ENCODE measurements at regions not wholly inside any gene's neighbourhood (a gene's known extent, or its start where the extent isn't known, plus 50 kb on each side); places are given as distances from the start of the nearest gene placed in this dataset.

DNA sequence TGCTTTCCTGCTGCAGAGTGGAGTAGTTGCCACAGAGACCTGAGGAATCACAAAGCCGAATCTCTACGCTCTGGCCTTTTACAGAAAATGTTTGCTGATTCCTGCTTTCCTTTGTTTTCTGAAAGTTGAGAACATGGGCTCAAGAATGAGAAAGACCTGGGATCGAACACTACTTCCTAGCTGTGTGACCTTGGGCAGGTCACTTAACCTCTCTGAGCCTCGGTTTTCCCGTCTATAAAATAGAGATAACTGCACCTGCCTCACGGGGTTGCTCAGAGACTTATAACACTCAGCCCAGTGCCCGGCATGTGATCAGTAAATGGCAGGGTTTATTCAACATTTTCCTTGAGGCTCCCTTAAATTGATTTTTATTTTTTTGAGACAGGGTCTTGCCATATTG, 70.9 kb upstream of the ALX4 start:
- no peak overlapping the region for H3K4me3 ChIP-seq
- no peaks in the 10 kb centered on the region for H3K4me1 ChIP-seq
- DNase-seq (ENCODE audit: low spot score in 2 of 2) = no peak
- peaks cover 7% of the 10 kb centered on the region in 2 donors for H3K9me3 ChIP-seq
- H3K36me3 ChIP-seq = no peaks in the 10 kb centered on the region
- no peak overlapping the region for H3K27ac ChIP-seq
- TF ChIP-seq, protein P1, sequence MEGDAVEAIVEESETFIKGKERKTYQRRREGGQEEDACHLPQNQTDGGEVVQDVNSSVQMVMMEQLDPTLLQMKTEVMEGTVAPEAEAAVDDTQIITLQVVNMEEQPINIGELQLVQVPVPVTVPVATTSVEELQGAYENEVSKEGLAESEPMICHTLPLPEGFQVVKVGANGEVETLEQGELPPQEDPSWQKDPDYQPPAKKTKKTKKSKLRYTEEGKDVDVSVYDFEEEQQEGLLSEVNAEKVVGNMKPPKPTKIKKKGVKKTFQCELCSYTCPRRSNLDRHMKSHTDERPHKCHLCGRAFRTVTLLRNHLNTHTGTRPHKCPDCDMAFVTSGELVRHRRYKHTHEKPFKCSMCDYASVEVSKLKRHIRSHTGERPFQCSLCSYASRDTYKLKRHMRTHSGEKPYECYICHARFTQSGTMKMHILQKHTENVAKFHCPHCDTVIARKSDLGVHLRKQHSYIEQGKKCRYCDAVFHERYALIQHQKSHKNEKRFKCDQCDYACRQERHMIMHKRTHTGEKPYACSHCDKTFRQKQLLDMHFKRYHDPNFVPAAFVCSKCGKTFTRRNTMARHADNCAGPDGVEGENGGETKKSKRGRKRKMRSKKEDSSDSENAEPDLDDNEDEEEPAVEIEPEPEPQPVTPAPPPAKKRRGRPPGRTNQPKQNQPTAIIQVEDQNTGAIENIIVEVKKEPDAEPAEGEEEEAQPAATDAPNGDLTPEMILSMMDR (IDR thresholded peaks at IDR 0.05) = no peak
- no peak for TF ChIP-seq POLR2A (IDR thresholded peaks at IDR 0.05)
- TF ChIP-seq POLR2AphosphoS5 (IDR thresholded peaks at IDR 0.05) = no peak
- intact Hi-C loops (cut with DNase I; ENCODE audit: low total_unique reads) = no loop called here
- H3K27me3 ChIP-seq = peaks cover 0 to 5% of the 10 kb centered on the region in 2 donors

DNA sequence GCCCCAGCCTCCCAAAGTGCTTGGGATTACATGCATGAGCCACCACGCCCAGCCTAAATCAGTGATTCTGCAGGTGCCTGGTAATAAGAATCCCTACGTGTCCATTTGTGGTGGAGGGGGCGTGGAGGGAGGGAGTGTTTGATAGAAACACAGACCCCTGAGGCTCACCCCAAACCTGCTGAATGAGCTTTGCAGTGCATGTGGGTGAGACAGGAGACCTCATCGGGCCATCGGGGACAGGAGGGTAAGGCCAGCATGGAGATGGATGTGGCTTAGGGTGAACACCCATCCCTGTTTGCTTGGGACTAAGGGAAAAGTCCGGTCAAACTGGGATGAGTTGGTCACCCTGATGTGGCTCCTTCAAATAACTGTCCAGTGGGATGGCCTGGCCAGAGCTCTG, 71.3 kb upstream of the ALX4 start:
- Histone ChIP-seq H3K27ac (no peak overlapping the region), H3K27me3 (peaks cover 0 to 5% of the 10 kb centered on the region in 2 donors), H3K4me3 (no peak overlapping the region), H3K9me3 (peaks cover 7% of the 10 kb centered on the region in 2 donors), H3K36me3 (no peaks in the 10 kb centered on the region), H3K4me1 (no peaks in the 10 kb centered on the region)
- TF ChIP-seq POLR2A (IDR thresholded peaks at IDR 0.05) = no peak
- TF ChIP-seq POLR2AphosphoS5 (IDR thresholded peaks at IDR 0.05) = no peak
- TF ChIP-seq, protein P1 (IDR thresholded peaks at IDR 0.05) = no peak
- intact Hi-C loops (cut with DNase I; ENCODE audit: low total_unique reads) = no loop called here
- DNase-seq (ENCODE audit: low spot score in 2 of 2) = no peak

DNA sequence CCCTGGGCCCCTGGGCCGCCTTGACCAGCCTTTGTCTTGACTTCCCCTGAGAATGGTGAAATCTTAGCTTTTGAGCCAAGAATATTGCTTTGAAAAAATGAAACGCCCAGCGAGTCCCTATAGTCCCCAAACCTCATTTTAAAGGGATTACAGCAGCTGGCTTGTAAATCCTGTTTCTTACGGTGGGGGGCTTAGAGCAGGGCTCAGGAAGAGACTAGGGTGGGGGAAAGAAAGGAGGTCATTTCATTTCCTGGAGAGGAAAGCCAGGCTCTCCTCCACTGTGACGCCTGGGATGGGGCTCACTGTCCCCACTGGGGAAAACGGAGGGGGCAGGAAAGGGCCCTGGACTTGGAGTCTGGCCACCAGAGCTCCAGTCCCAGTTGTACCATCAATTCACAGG, 72.2 kb upstream of the ALX4 start:
- Histone ChIP-seq H3K27ac (no peak overlapping the region), H3K36me3 (no peaks in the 10 kb centered on the region), H3K4me3 (no peak overlapping the region), H3K27me3 (peaks cover 0 to 5% of the 10 kb centered on the region in 2 donors), H3K9me3 (peaks cover 7% of the 10 kb centered on the region in 2 donors), H3K4me1 (no peaks in the 10 kb centered on the region)
- intact Hi-C loops (cut with DNase I; ENCODE audit: low total_unique reads) = no loop called here
- TF ChIP-seq, protein P1 (IDR thresholded peaks at IDR 0.05) = no peak
- TF ChIP-seq POLR2A (IDR thresholded peaks at IDR 0.05) (no peak), POLR2AphosphoS5 (IDR thresholded peaks at IDR 0.05) (no peak)
- no peak for DNase-seq (ENCODE audit: low spot score in 2 of 2)

DNA sequence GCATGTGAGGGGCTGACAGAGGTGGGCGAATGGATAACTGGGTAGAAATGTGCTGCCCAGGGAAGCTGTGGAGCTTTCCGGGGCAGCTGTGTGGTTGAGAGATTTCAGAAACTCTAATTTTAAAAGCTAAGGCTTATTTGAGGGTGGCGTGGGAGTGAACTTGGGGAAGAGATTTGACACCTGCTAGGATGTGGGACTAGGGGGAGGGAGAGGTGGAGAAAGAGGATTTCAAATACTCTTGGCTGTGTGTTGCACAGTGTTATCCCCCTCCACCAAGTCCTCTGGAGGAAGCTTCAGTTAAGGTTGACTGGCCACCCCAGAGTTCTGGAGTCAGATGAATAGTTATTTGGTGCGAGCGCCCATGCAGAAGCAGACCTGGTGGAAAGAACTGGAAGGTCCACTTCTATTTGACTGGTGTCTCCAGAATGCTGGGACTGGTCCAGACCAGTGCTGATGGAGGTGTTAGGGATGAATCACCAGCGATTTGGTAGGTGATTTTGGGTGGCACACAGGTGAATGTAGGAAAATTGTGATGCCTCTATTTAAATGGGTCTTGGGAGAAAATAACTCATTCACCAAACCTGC, 72.8 kb upstream of the ALX4 start:
- intact Hi-C loops (cut with DNase I; ENCODE audit: low total_unique reads) = no loop called here
- no peak for TF ChIP-seq POLR2AphosphoS5 (IDR thresholded peaks at IDR 0.05)
- TF ChIP-seq, protein P1 (IDR thresholded peaks at IDR 0.05) = no peak
- TF ChIP-seq POLR2A (IDR thresholded peaks at IDR 0.05) = no peak
- DNase-seq (ENCODE audit: low spot score in 2 of 2) = no peak
- no peaks in the 10 kb centered on the region for H3K36me3 ChIP-seq
- H3K4me1 ChIP-seq = no peaks in the 10 kb centered on the region
- peaks cover under 1% of the 10 kb centered on the region in 2 donors for H3K9me3 ChIP-seq
- H3K27ac ChIP-seq = no peak overlapping the region
- H3K27me3 ChIP-seq = peaks cover 0 to 5% of the 10 kb centered on the region in 2 donors
- no peak overlapping the region for H3K4me3 ChIP-seq

DNA sequence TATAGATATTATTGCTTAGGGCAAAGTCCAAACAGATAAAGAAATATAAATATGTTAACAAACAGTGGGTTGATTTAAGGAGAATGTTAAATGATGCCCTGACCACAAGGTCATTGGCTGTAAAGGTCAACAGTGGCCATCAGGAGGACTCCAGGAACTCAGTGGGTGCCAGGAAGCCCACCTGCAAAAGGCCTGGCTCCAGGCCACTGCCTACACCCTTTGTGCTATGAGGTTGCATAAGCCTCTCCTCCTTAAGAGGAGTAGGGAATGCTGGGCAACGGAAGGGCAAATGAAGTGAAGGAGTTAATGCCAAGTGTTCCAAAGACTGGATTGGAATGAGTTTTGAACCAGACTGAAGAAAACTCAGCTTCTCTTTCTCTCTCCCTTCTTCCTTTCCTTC, 73.3 kb upstream of the ALX4 start:
- intact Hi-C loops (cut with DNase I; ENCODE audit: low total_unique reads) = no loop called here
- Histone ChIP-seq H3K4me1 (no peaks in the 10 kb centered on the region), H3K27me3 (peaks cover 0 to 5% of the 10 kb centered on the region in 2 donors), H3K36me3 (no peaks in the 10 kb centered on the region), H3K9me3 (no peaks in the 10 kb centered on the region), H3K27ac (no peak overlapping the region), H3K4me3 (no peak overlapping the region)
- DNase-seq (ENCODE audit: low spot score in 2 of 2) = no peak
- TF ChIP-seq POLR2AphosphoS5 (IDR thresholded peaks at IDR 0.05) = no peak
- no peak for TF ChIP-seq POLR2A (IDR thresholded peaks at IDR 0.05)
- TF ChIP-seq, protein P1 (IDR thresholded peaks at IDR 0.05) = no peak
